Activated CD8-positive, alpha-beta memory T cell treated with anti-CD3 and anti-CD28 coated beads for 48 hours (primary cell): ENCODE measurements at regions not wholly inside any gene's neighbourhood (a gene's known extent, or its start where the extent isn't known, plus 50 kb on each side); places are given as distances from the start of the nearest gene placed in this dataset.

Experiments used
- DNase-seq, 3 experiments: peaks; one replicate each; pipeline ENCODE4 v3.0.0-alpha.2; 2020; ENCODE audit warnings: low read depth in 2 of 3, low spot score in 2 of 3

- no peak for DNase-seq
Observed at GRCh38 chr1:98482611-98483010, 178.9 kb upstream of the SNX7 start.

- DNase-seq: no peak
Observed at GRCh38 chr1:98480271-98480670, 181.2 kb upstream of the SNX7 start.

GRCh38 chr1:98478121-98478520 is 183.4 kb upstream of the SNX7 start:
- DNase-seq: no peak

GRCh38 chr1:98472878-98473277 is 188.6 kb upstream of the SNX7 start:
- no peak for DNase-seq

- DNase-seq: no peak
Observed at GRCh38 chr1:98471633-98472032, 189.9 kb upstream of the SNX7 start.

GRCh38 chr1:98468111-98468717 is 193.3 kb upstream of the SNX7 start:
- no peak for DNase-seq

- no peak for DNase-seq
Observed at GRCh38 chr1:98467586-98467985, 193.9 kb upstream of the SNX7 start.

- DNase-seq: no peak
Observed at GRCh38 chr1:98467122-98467521, 194.4 kb upstream of the SNX7 start.

- no peak for DNase-seq
Observed at GRCh38 chr1:98461873-98462385, 199.6 kb upstream of the SNX7 start.

GRCh38 chr1:98460136-98460535 is 201.4 kb upstream of the SNX7 start:
- DNase-seq: no peak

- DNase-seq: no peak
Observed at GRCh38 chr1:98459486-98459870, 202.0 kb upstream of the SNX7 start.

GRCh38 chr1:98458511-98459485 is 202.7 kb upstream of the SNX7 start:
- DNase-seq: no peak

GRCh38 chr1:98457248-98457647 is 204.3 kb upstream of the SNX7 start:
- DNase-seq: no peak

- DNase-seq: no peak
Observed at GRCh38 chr1:98454666-98455065, 206.9 kb upstream of the SNX7 start.

- DNase-seq: no peak
Observed at GRCh38 chr1:98453066-98453465, 208.5 kb upstream of the SNX7 start.

- DNase-seq: no peak
Observed at GRCh38 chr1:98452162-98452561, 209.4 kb upstream of the SNX7 start.

- DNase-seq: no peak
Observed at GRCh38 chr1:98441281-98441680, 220.2 kb upstream of the SNX7 start.

- no peak for DNase-seq
Observed at GRCh38 chr1:98439471-98439870, 222.1 kb upstream of the SNX7 start.

- DNase-seq: no peak
Observed at GRCh38 chr1:98437540-98437939, 224.0 kb upstream of the SNX7 start.

- DNase-seq: no peak
Observed at GRCh38 chr1:98437011-98437410, 224.5 kb upstream of the SNX7 start.

GRCh38 chr1:98429965-98430443 is 231.5 kb upstream of the SNX7 start:
- no peak for DNase-seq

GRCh38 chr1:98428864-98429263 is 232.7 kb upstream of the SNX7 start:
- DNase-seq: no peak
